OCI-LY3 (cell line): ENCODE measurements at regions not wholly inside any gene's neighbourhood (a gene's known extent, or its start where the extent isn't known, plus 50 kb on each side); places are given as distances from the start of the nearest gene placed in this dataset.
A peak's percentile ranks its signal among the peaks of the same experiment; 100 is the strongest.

ENCODE experiments used
- H2AFZ ChIP-seq: fragments of 200-600, 300-600 bp; shearing (Covaris generic); 2 replicates; pipeline ENCODE4 v1.6.0; 2014; ENCODE audit warnings: antibody characterized with exemption, low read depth, low read length
- H3K27ac ChIP-seq: fragments of 200-600, 300-600 bp; sonication (generic); 2 replicates; pipeline ENCODE4 v1.5.1; 2014; ENCODE audit warnings: mild to moderate bottlenecking, low read length, moderate library complexity, mixed read lengths
- H3K27me3 ChIP-seq: fragments of 200-600, 300-600 bp; sonication (generic); 2 replicates; pipeline ENCODE4 v1.6.1; 2014; ENCODE audit warnings: low read depth, low read length, mixed read lengths
- H3K36me3 ChIP-seq: fragments of 200-600, 300-600 bp; sonication (generic); replicated peaks from 2 replicates; pipeline ENCODE3; 2014; ENCODE audit warnings: low read depth, low read length, mixed read lengths
- H3K4me1 ChIP-seq: fragments of 300-600, 200-600 bp; sonication (generic); 2 replicates; pipeline ENCODE4 v1.6.1; 2014; ENCODE audit warnings: low read length, mixed read lengths
- H3K4me2 ChIP-seq: fragments of 200-600, 300-600 bp; sonication (generic); 2 replicates; pipeline ENCODE4 v1.6.1; 2014; ENCODE audit warnings: low read length, mixed read lengths
- H3K4me3 ChIP-seq: fragments of 300-600, 200-600 bp; sonication (generic); 2 replicates; pipeline ENCODE4 v1.5.1; 2014; ENCODE audit warnings: antibody characterized with exemption, mild to moderate bottlenecking, low read length, moderate library complexity
- H3K79me2 ChIP-seq: fragments of 300-600, 200-600 bp; shearing (Covaris generic); 2 replicates; pipeline ENCODE4 v1.6.1; 2014; ENCODE audit warnings: mild to moderate bottlenecking, low read length, mixed read lengths
- H3K9ac ChIP-seq: fragments of 300-600, 200-600 bp; shearing (Covaris generic); 2 replicates; pipeline ENCODE4 v1.6.0; 2014; ENCODE audit warnings: mild to moderate bottlenecking, low read length, moderate library complexity
- H3K9me3 ChIP-seq: fragments of 200-600, 300-600 bp; shearing (Covaris generic); 2 replicates; pipeline ENCODE4 v1.6.1; 2014; ENCODE audit warnings: low read length, mixed read lengths; ENCODE audit not compliant: insufficient read depth
- H4K20me1 ChIP-seq: fragments of 200-600, 300-600 bp; sonication (generic); 2 replicates; pipeline ENCODE4 v1.6.1; 2016; ENCODE audit warnings: low read length, mixed read lengths; ENCODE audit not compliant: insufficient read depth
- EZH2phosphoT487 ChIP-seq: fragments of 200-600 bp; shearing (Covaris generic); IDR thresholded peaks from 2 replicates; pipeline ENCODE4 v1.6.1; 2018; ENCODE audit warnings: antibody characterized with exemption, mixed run types, low read depth
- TF ChIP-seq, protein P1 (sequence below): fragments of 200-600, 300-600 bp; sonication (generic); IDR thresholded peaks from 2 replicates; pipeline ENCODE4 v1.5.1; 2014; ENCODE audit warnings: antibody characterized with exemption, low read length, low read depth

- TF ChIP-seq, protein P1, sequence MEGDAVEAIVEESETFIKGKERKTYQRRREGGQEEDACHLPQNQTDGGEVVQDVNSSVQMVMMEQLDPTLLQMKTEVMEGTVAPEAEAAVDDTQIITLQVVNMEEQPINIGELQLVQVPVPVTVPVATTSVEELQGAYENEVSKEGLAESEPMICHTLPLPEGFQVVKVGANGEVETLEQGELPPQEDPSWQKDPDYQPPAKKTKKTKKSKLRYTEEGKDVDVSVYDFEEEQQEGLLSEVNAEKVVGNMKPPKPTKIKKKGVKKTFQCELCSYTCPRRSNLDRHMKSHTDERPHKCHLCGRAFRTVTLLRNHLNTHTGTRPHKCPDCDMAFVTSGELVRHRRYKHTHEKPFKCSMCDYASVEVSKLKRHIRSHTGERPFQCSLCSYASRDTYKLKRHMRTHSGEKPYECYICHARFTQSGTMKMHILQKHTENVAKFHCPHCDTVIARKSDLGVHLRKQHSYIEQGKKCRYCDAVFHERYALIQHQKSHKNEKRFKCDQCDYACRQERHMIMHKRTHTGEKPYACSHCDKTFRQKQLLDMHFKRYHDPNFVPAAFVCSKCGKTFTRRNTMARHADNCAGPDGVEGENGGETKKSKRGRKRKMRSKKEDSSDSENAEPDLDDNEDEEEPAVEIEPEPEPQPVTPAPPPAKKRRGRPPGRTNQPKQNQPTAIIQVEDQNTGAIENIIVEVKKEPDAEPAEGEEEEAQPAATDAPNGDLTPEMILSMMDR, result no peak
- TF ChIP-seq EZH2phosphoT487, result no peak
- Histone ChIP-seq H3K27me3 (0 out of 2 replicates have a peak, but pooled peaks cover 2% of the 10 kb centered on the region), H3K9me3 (no peaks in the 10 kb centered on the region), H3K4me2 (no peak overlapping the region), H2AFZ (no peak overlapping the region), H3K4me3 (no peak overlapping the region), H4K20me1 (no peaks in the 10 kb centered on the region), H3K36me3 (no peaks in the 10 kb centered on the region), H3K27ac (no peak overlapping the region), H3K79me2 (no peaks in the 10 kb centered on the region), H3K4me1 (no peaks in the 10 kb centered on the region), H3K9ac (no peak overlapping the region)
These were observed 306.1 kb downstream of the C11orf87 start for GRCh38 chr11:109728056-109728455.

DNA sequence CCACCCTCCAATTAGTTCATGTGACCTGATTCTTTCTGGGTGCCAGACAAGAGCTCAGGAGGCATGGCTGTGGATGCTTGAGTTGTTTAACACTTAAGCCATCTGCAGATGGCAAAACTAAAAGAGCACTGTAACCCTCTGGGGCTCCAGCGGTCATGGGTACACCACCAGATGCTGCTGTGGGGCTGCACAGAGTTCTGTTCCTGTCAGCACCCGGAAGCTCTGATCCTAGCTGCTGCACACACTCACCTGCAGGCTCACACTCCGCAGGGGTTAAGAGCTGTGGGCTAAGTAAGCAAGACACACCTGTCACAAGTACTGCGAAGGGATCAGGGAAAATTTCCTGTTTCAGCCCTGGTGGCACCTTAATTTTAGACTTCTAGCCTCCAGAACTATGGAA lies 307.8 kb downstream of the C11orf87 start:
- Histone ChIP-seq H3K9ac (no peak overlapping the region), H2AFZ (0 out of 2 replicates have a peak overlapping the region, but pooled peaks have one; percentile 36), H3K4me1 (no peaks in the 10 kb centered on the region), H3K4me3 (no peak overlapping the region), H3K9me3 (no peaks in the 10 kb centered on the region), H3K4me2 (no peak overlapping the region), H3K79me2 (no peaks in the 10 kb centered on the region), H3K27ac (no peak overlapping the region), H3K36me3 (no peaks in the 10 kb centered on the region), H4K20me1 (no peaks in the 10 kb centered on the region), H3K27me3 (0 out of 2 replicates have a peak, but pooled peaks cover 2% of the 10 kb centered on the region)
- TF ChIP-seq EZH2phosphoT487, result no peak
- TF ChIP-seq, protein P1, result no peak

- no peak overlapping the region for H2AFZ ChIP-seq
- no peak overlapping the region for H3K4me2 ChIP-seq
- H3K4me1 ChIP-seq, result no peaks in the 10 kb centered on the region
- 0 out of 2 replicates have a peak, but pooled peaks cover 2% of the 10 kb centered on the region for H3K27me3 ChIP-seq
- no peaks in the 10 kb centered on the region for H3K36me3 ChIP-seq
- H4K20me1 ChIP-seq, result no peaks in the 10 kb centered on the region
- H3K9me3 ChIP-seq, result no peaks in the 10 kb centered on the region
- TF ChIP-seq, protein P1, result no peak
- no peak for TF ChIP-seq EZH2phosphoT487
- no peak overlapping the region for H3K4me3 ChIP-seq
- H3K79me2 ChIP-seq, result no peaks in the 10 kb centered on the region
- no peak overlapping the region for H3K9ac ChIP-seq
- no peak overlapping the region for H3K27ac ChIP-seq
These were observed 308.7 kb downstream of the C11orf87 start for GRCh38 chr11:109730669-109731068.

GRCh38 chr11:109731451-109731850 lies 309.5 kb downstream of the C11orf87 start:
- H3K79me2 ChIP-seq, result no peaks in the 10 kb centered on the region
- H3K9me3 ChIP-seq, result no peaks in the 10 kb centered on the region
- no peak overlapping the region for H3K9ac ChIP-seq
- no peak overlapping the region for H3K27ac ChIP-seq
- H3K27me3 ChIP-seq, result 0 out of 2 replicates have a peak, but pooled peaks cover 2% of the 10 kb centered on the region
- H4K20me1 ChIP-seq, result no peaks in the 10 kb centered on the region
- H3K4me1 ChIP-seq, result no peaks in the 10 kb centered on the region
- no peak overlapping the region for H2AFZ ChIP-seq
- TF ChIP-seq EZH2phosphoT487, result no peak
- TF ChIP-seq, protein P1, result no peak
- no peak overlapping the region for H3K4me3 ChIP-seq
- H3K4me2 ChIP-seq, result no peak overlapping the region
- H3K36me3 ChIP-seq, result no peaks in the 10 kb centered on the region
